CD4-positive, alpha-beta T cell (primary cell): ENCODE measurements at regions not wholly inside any gene's neighbourhood (a gene's known extent, or its start where the extent isn't known, plus 50 kb on each side); places are given as distances from the start of the nearest gene placed in this dataset.

Experiments
- ATAC-seq: fragments of 200-7000 bp; cut with Tn5 transposase; one replicate; pipeline ENCODE4 v1.10.0; 2022; ENCODE audit warnings: mild to moderate bottlenecking; ENCODE audit not compliant: poor library complexity
- CTCF ChIA-PET: fragments of 350-600 bp; sonication (Branson Sonifier 250); formaldehyde crosslinking; loops from one replicate; lab custom pipeline; 2021; ENCODE audit warnings: antibody characterized with exemption, inconsistent platforms; lab: Charles Lee
- POLR2A ChIA-PET: fragments of 350-600 bp; sonication (Branson Sonifier 250); formaldehyde crosslinking; loops from one replicate; lab custom pipeline; 2021; ENCODE audit warnings: antibody characterized with exemption, inconsistent platforms; lab: Charles Lee
- DNase-seq, 14 experiments: peaks; one replicate each; pipeline ENCODE4 v3.0.0-alpha.2; 2013 to 2020; ENCODE audit warnings: mixed read lengths in 2 of 14
- H3K27ac ChIP-seq, 2 donors: one replicate each; pipeline versions ENCODE4 v1.5.1 to v1.7.0; 2013; ENCODE audit warnings: low read length in 2 of 2, low read depth in 1 of 2, mild to moderate bottlenecking in 1 of 2
- H3K27me3 ChIP-seq, 2 experiments: 1 replicate in 1 of 2; 2 replicates in 1 of 2; pipeline versions ENCODE4 v1.6.1 to v1.7.0; 2013; ENCODE audit warnings: low read length in 2 of 2, control low read depth in 1 of 2, mild to moderate bottlenecking in 1 of 2, moderate library complexity in 1 of 2; ENCODE audit not compliant: insufficient read depth in 2 of 2, control insufficient read depth in 1 of 2
- H3K36me3 ChIP-seq: one replicate; pipeline ENCODE4 v1.6.1; 2013; ENCODE audit warnings: low read length, control low read depth; ENCODE audit not compliant: insufficient read depth
- H3K4me1 ChIP-seq: one replicate; pipeline ENCODE4 v1.6.1; 2013; ENCODE audit warnings: low read length, control low read depth; ENCODE audit not compliant: insufficient read depth
- H3K4me3 ChIP-seq: one replicate; pipeline ENCODE4 v1.5.1; 2013; ENCODE audit warnings: mild to moderate bottlenecking, low read length, moderate library complexity
- H3K9me3 ChIP-seq, 2 experiments: 1 replicate in 1 of 2; 2 replicates in 1 of 2; pipeline versions ENCODE4 v1.6.1 to v1.7.0; 2013; ENCODE audit warnings: low read length in 2 of 2, mild to moderate bottlenecking in 2 of 2, control low read depth in 1 of 2, moderate library complexity in 1 of 2; ENCODE audit not compliant: control insufficient read depth in 1 of 2, insufficient read depth in 1 of 2
- H3K27ac Mint-ChIP-seq: one replicate; pipeline ENCODE4 v1.8.0; 2020; ENCODE audit warnings: mixed read lengths
- H3K27me3 Mint-ChIP-seq: one replicate; pipeline ENCODE4 v1.8.0; 2021; ENCODE audit warnings: mixed read lengths
- H3K36me3 Mint-ChIP-seq: one replicate; pipeline ENCODE4 v1.8.0; 2021; ENCODE audit warnings: low read depth, mixed read lengths
- H3K4me1 Mint-ChIP-seq: one replicate; pipeline ENCODE4 v1.8.0; 2021; ENCODE audit warnings: low read depth, mixed read lengths
- H3K4me3 Mint-ChIP-seq: one replicate; pipeline ENCODE4 v1.8.0; 2020; ENCODE audit warnings: mild to moderate bottlenecking, mixed read lengths
- H3K9me3 Mint-ChIP-seq: one replicate; pipeline ENCODE4 v1.8.0; 2020; ENCODE audit warnings: mixed read lengths
- intact Hi-C, 2 experiments: fragments of 100-400 bp; cut with DNase I in 1 of 2; cut with micrococcal nuclease in 1 of 2; formaldehyde crosslinking; loops; one replicate each; pipeline versions ENCODE4 v1.15.1 to v1.9.0; 2023 to 2025; cut with DNase I, micrococcal nuclease
- TF ChIP-seq, protein P1 (sequence below): fragments of 200-600 bp; IDR thresholded peaks from one replicate; pipeline ENCODE4 v1.8.0; 2022; ENCODE audit warnings: antibody characterized with exemption, mild to moderate bottlenecking

DNA sequence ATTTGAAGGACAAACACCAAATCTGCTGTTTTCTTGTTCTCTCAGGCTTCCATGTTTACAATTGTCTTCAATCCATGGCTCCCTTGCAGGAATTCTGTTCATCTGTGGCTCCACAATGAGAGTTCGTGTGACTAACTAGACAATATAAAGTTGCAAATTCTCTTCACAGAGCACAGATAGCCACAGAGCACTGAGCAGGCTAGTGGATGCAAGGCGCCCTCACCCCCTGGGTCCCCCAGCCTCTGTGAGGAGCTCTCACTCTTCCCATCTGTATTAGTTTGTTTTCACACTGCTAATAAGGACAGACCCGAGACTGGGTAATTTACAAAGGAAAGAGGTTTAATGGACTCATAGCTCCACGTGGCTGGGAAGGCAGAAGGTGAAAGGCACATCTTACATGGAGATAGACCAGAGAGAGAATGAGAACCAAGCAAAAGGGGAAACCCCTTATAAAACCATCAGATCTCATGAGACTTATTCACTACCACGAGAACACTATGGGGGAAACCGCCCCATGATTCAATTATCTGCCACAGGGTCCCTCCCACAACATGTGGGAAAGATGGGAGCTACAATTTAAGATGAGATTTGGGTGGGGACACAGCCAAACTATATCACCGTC is 82.5 kb upstream of the STX18 start:
- Histone ChIP-seq H3K4me3 (no peak overlapping the region), H3K9me3 (peaks cover 0 to 4% of the 10 kb centered on the region in 2 experiments), H3K27ac (no peak overlapping the region), H3K36me3 (no peaks in the 10 kb centered on the region), H3K27me3 (no peaks in the 10 kb centered on the region), H3K4me1 (no peaks in the 10 kb centered on the region)
- Mint-ChIP-seq H3K36me3 (peaks cover 7% of the 10 kb centered on the region), H3K4me3 (no peak overlapping the region), H3K9me3 (no peaks in the 10 kb centered on the region), H3K4me1 (no peaks in the 10 kb centered on the region), H3K27me3 (no peaks in the 10 kb centered on the region), H3K27ac (no peak overlapping the region)
- TF ChIP-seq, protein P1, sequence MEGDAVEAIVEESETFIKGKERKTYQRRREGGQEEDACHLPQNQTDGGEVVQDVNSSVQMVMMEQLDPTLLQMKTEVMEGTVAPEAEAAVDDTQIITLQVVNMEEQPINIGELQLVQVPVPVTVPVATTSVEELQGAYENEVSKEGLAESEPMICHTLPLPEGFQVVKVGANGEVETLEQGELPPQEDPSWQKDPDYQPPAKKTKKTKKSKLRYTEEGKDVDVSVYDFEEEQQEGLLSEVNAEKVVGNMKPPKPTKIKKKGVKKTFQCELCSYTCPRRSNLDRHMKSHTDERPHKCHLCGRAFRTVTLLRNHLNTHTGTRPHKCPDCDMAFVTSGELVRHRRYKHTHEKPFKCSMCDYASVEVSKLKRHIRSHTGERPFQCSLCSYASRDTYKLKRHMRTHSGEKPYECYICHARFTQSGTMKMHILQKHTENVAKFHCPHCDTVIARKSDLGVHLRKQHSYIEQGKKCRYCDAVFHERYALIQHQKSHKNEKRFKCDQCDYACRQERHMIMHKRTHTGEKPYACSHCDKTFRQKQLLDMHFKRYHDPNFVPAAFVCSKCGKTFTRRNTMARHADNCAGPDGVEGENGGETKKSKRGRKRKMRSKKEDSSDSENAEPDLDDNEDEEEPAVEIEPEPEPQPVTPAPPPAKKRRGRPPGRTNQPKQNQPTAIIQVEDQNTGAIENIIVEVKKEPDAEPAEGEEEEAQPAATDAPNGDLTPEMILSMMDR, result no peak
- ChIA-PET CTCF (no interaction called here), POLR2A (no interaction called here)
- intact Hi-C loops, result no loop called here
- ATAC-seq (no peak), DNase-seq (no peak)

DNA sequence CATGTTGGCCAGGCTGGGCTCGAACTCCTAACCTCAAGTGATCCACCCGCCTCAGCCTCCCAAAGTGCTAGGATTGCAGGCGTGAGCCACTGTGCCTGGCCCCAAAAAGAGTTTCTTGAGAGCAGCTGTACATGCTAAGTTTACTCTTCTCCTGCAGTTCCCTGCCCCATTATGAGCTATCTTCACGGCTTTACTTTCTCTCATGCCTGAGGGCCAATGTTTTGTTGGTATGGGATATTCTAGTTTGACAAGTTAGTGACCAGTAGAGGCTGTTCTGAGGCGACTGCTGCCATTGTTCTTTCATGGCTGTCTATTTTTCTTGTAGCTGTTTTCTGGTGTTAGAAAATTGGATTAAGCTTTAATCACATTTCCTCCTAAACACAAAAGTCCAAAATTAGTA is 78.0 kb upstream of the STX18 start:
- no peak for ATAC-seq
- POLR2A ChIA-PET, result no interaction called here
- no peak overlapping the region for H3K4me3 Mint-ChIP-seq

DNA sequence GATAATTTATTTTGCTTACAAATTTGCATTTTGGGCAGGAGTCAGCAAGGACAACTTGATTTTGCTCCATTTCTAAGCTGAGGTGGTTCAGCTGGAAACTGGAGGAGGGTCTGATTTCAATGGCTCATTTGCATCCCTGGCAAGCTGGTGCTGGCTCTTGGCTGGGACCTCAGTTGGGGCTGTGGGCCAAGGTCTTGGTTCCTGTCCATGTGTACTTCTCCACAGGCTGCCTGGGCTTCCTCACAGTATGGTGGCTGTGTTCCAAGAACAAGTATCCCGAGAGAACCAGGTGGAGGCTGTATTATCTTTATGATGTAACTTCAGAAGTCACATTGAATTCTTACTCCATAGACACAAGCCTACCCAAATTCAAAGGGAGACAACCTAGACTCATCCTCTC is 77.0 kb upstream of the STX18 start:
- ChIA-PET POLR2A (no interaction called here), CTCF (no interaction called here)
- no peaks in the 10 kb centered on the region for H3K27me3 Mint-ChIP-seq
- DNase-seq, result no peak
- peaks cover 0 to 8% of the 10 kb centered on the region in 2 experiments for H3K9me3 ChIP-seq
- intact Hi-C loops, result no loop called here
- H3K36me3 ChIP-seq, result no peaks in the 10 kb centered on the region
- peaks cover 7% of the 10 kb centered on the region for H3K36me3 Mint-ChIP-seq
- no peak overlapping the region for H3K27ac Mint-ChIP-seq
- TF ChIP-seq, protein P1, result no peak
- no peaks in the 10 kb centered on the region for H3K4me1 Mint-ChIP-seq
- ATAC-seq, result no peak
- H3K4me3 ChIP-seq, result no peak overlapping the region
- H3K27me3 ChIP-seq, result no peaks in the 10 kb centered on the region
- no peaks in the 10 kb centered on the region for H3K4me1 ChIP-seq
- no peak overlapping the region for H3K4me3 Mint-ChIP-seq
- no peaks in the 10 kb centered on the region for H3K9me3 Mint-ChIP-seq
- H3K27ac ChIP-seq, result no peak overlapping the region

More for the DNA sequence above, 78.0 kb upstream of the STX18 start:
- intact Hi-C loops, result no loop called here
- no peaks in the 10 kb centered on the region for H3K27me3 ChIP-seq
- no peaks in the 10 kb centered on the region for H3K36me3 ChIP-seq
- no peaks in the 10 kb centered on the region for H3K27me3 Mint-ChIP-seq
- H3K9me3 ChIP-seq, result peaks cover 0 to 8% of the 10 kb centered on the region in 2 experiments
- no peak for DNase-seq
- H3K4me3 ChIP-seq, result no peak overlapping the region
- H3K4me1 ChIP-seq, result no peaks in the 10 kb centered on the region
- H3K27ac Mint-ChIP-seq, result no peak overlapping the region
- TF ChIP-seq, protein P1, result no peak
- peaks cover 7% of the 10 kb centered on the region for H3K36me3 Mint-ChIP-seq
- CTCF ChIA-PET, result no interaction called here
- H3K4me1 Mint-ChIP-seq, result no peaks in the 10 kb centered on the region
- no peak overlapping the region for H3K27ac ChIP-seq
- no peaks in the 10 kb centered on the region for H3K9me3 Mint-ChIP-seq
